Adrenal gland (tissue), 9 donors: ENCODE measurements at regions not wholly inside any gene's neighbourhood (a gene's known extent, or its start where the extent isn't known, plus 50 kb on each side); places are given as distances from the start of the nearest gene placed in this dataset.

ENCODE experiments used
- DNase-seq, 7 donors: peaks; one replicate each; pipeline ENCODE4 v3.0.0-alpha.2; 2019 to 2020
- H3K27ac ChIP-seq, 5 donors: fragments of 200-600 bp; sonication (generic) in 4 of 5; 1 replicate in 3 of 5; 2 replicates in 2 of 5; pipeline versions ENCODE4 v1.5.1 to v1.8.0; 2016 to 2020; ENCODE audit warnings: mild to moderate bottlenecking in 1 of 5
- H3K27me3 ChIP-seq: fragments of 200-600 bp; 2 replicates; pipeline ENCODE4 v1.8.0; 2021
- H3K36me3 ChIP-seq, 2 donors: fragments of 200-600 bp; replicated peaks in 1 of 2; 1 replicate in 1 of 2; 2 replicates in 1 of 2; pipeline versions ENCODE4 v1.5.1 to v1.8.0; 2018 to 2022
- H3K4me1 ChIP-seq, 2 donors: fragments of 200-600 bp; replicated peaks in 1 of 2; 1 replicate in 1 of 2; 2 replicates in 1 of 2; pipeline versions ENCODE4 v1.5.1 to v1.8.0; 2018 to 2021
- H3K4me3 ChIP-seq, 4 donors: fragments of 200-600 bp; sonication (generic) in 3 of 4; one replicate each; pipeline ENCODE4 v1.5.1; 2016 to 2018
- H3K9me3 ChIP-seq, 3 donors: fragments of 200-600 bp; sonication (generic) in 1 of 3; replicated peaks in 1 of 3; 1 replicate in 2 of 3; 2 replicates in 1 of 3; pipeline versions ENCODE4 v1.5.1 to v1.8.0; 2016 to 2021
- POLR2A ChIP-seq, 2 donors: fragments of 450-650 bp; IDR thresholded peaks; one replicate each; pipeline ENCODE4 v1.6.1; 2017; ENCODE audit warnings: antibody characterized with exemption in 2 of 2, mild to moderate bottlenecking in 2 of 2, moderate library complexity in 1 of 2
- WGBS, 4 donors: extraction: QIAGEN DNeasy Blood & Tissue Kit in 2 of 4; methylation state at CpG; one replicate each; pipeline versions ENCODE4 v1.1.5 to v1.1.7; 2013 to 2017; 5-methylcytosine and 5-hydroxymethylcytosine counted together
- intact Hi-C, 2 donors: fragments of 100-400 bp; cut with DNase I; formaldehyde crosslinking; loops; one replicate each; pipeline versions ENCODE4 v1.14.1 to v1.15.0; 2022 to 2023
- TF ChIP-seq, protein P1 (sequence below), 6 experiments: fragments of 450-650 bp in 4 of 6; fragments of 200-600 bp in 2 of 6; sonication (generic) in 1 of 6; IDR thresholded peaks; 1 replicate in 5 of 6; 2 replicates in 1 of 6; pipeline versions ENCODE4 v1.5.1 to v1.8.0; 2016 to 2021; ENCODE audit warnings: antibody characterized with exemption in 6 of 6, mild to moderate bottlenecking in 2 of 6, moderate library complexity in 1 of 6
- donor health status: healthy with polysubstance abuse.
- donor health status: Bipolar disorder and iron deficiency.
- donor health status: DM: yes; HTN: yes; CAD: no.
- donor health status: DM: no; HTN: no; CAD: no.
- donor health status: DM: no; HTN: no; CAD: no.

DNA sequence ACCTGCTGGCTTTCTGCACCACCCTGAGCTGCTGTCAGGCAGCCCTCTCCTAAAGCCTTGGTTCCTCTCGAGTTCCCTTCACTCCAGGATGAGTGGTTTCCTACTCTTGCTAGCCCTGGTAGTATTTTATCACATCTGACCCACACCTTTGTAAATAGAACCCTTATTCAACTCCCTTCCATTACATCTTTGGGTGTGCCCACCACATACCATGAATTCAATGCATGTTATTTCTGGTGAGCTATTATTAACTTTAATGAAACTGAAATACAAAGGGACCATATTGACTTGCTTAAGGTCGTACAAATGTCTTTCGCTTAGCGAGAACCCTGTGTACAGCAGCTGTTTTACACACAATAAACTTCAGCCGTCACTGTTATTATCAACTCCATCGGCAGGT is 521.3 kb downstream of the GRIN2A start:
- Histone ChIP-seq H3K27ac (no peak overlapping the region), H3K9me3 (no peaks in the 10 kb centered on the region), H3K4me1 (no peaks in the 10 kb centered on the region), H3K27me3 (no peaks in the 10 kb centered on the region), H3K4me3 (no peak overlapping the region), H3K36me3 (no peaks in the 10 kb centered on the region)
- no peak for DNase-seq
- WGBS, 4 donors: 52 to 61% (median 54%) methylated on average over 6 of the region's 6 CpGs
- no peak for TF ChIP-seq POLR2A (IDR thresholded peaks at IDR 0.05)
- TF ChIP-seq, protein P1, sequence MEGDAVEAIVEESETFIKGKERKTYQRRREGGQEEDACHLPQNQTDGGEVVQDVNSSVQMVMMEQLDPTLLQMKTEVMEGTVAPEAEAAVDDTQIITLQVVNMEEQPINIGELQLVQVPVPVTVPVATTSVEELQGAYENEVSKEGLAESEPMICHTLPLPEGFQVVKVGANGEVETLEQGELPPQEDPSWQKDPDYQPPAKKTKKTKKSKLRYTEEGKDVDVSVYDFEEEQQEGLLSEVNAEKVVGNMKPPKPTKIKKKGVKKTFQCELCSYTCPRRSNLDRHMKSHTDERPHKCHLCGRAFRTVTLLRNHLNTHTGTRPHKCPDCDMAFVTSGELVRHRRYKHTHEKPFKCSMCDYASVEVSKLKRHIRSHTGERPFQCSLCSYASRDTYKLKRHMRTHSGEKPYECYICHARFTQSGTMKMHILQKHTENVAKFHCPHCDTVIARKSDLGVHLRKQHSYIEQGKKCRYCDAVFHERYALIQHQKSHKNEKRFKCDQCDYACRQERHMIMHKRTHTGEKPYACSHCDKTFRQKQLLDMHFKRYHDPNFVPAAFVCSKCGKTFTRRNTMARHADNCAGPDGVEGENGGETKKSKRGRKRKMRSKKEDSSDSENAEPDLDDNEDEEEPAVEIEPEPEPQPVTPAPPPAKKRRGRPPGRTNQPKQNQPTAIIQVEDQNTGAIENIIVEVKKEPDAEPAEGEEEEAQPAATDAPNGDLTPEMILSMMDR (IDR thresholded peaks at IDR 0.05): no peak
- intact Hi-C loops: no loop called here

DNA sequence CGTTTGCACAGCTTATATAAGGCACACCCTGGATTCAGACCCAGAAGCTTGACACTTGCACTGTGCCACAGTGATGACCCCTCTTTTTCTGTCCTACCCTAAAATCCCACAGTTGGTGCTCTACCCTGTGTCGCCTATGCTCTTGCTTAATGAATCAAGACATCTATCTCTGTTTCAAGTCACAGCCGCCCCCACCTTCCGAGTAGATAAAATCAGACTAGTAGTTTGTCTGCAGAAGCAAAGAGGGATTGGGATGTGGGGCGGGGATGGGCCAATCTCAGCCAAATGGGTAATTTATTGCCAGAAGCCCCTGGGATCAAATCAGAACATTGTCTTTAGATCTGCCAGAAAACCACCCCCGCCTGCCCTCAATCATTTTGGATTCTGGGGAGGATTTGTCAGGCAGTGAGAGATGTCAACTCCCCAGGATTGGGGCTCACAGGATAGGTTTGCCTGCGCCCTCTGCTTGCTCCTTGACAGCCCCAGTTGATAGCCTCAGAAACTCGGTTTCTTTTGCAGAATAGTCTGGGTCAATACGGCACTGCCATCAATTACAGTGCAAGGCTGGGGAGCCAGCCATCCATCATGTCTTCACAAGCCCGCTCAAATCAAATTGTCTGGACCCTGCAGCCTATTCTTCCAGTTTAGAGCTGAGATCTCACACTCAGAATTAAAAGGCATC is 520.8 kb downstream of the GRIN2A start:
- Histone ChIP-seq H3K4me3 (no peak overlapping the region), H3K27ac (no peak overlapping the region), H3K9me3 (no peaks in the 10 kb centered on the region), H3K36me3 (no peaks in the 10 kb centered on the region), H3K4me1 (no peaks in the 10 kb centered on the region), H3K27me3 (no peaks in the 10 kb centered on the region)
- WGBS, 4 donors: 26 to 37% (median 31%) methylated on average over 9 to 10 of the region's 10 CpGs
- intact Hi-C loops: no loop called here
- DNase-seq: no peak
- TF ChIP-seq POLR2A (IDR thresholded peaks at IDR 0.05): no peak
- TF ChIP-seq, protein P1 (IDR thresholded peaks at IDR 0.05): no peak

DNA sequence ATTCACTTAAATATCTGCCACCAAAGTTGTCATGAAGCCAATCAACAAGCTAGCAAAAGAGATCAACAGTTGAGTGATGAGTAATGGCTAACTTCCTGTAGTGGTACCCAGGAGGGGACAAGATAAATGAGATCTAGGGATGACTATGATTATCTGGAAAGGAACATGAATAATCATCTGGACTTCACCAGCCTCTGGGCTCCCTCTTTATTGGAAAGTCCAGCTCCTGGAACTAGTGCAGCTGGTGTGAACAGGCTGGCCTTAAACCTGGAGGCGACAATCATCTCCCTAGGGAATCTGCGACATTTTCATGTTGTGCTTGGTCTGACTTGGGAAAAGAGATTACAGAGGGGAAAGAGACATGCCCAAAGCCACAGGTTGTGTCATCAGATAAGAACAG is 518.6 kb downstream of the GRIN2A start:
- H3K4me3 ChIP-seq: no peak overlapping the region
- H3K27ac ChIP-seq: no peak overlapping the region
- intact Hi-C loops: no loop called here
- DNase-seq: no peak
- H3K9me3 ChIP-seq: no peaks in the 10 kb centered on the region
- WGBS, 4 donors: 65 to 96% (median 89%) methylated on average over 2 of the region's 2 CpGs
- TF ChIP-seq, protein P1 (IDR thresholded peaks at IDR 0.05): no peak
- no peak for TF ChIP-seq POLR2A (IDR thresholded peaks at IDR 0.05)
- no peaks in the 10 kb centered on the region for H3K36me3 ChIP-seq
- no peaks in the 10 kb centered on the region for H3K27me3 ChIP-seq
- H3K4me1 ChIP-seq: no peaks in the 10 kb centered on the region

DNA sequence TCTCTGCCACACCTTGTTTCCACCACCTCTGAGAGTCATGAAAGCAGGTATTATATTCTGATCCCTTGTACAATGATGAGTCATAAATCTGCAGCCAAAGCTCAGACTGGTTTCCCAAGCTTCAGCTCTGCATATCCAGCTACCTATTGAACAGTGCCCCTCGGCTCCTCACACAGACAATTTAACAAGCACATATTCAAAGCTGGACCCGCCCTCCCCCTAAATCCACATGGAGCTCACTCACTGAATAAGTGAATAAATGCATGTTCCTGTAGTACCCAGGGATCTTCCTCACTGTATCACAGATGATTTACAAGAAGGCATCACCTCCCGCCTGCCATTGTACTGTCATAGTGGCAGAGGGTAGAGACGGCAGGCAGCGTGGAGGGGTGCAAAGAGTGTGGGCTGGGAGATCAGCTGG is 516.4 kb downstream of the GRIN2A start:
- TF ChIP-seq, protein P1 (IDR thresholded peaks at IDR 0.05): no peak
- TF ChIP-seq POLR2A (IDR thresholded peaks at IDR 0.05): no peak
- Histone ChIP-seq H3K4me1 (no peaks in the 10 kb centered on the region), H3K27me3 (no peaks in the 10 kb centered on the region), H3K4me3 (no peak overlapping the region), H3K36me3 (no peaks in the 10 kb centered on the region), H3K9me3 (no peaks in the 10 kb centered on the region), H3K27ac (no peak overlapping the region)
- 35 to 63% (median 55%) methylated on average over 5 of the region's 5 CpGs for WGBS, 4 donors
- intact Hi-C loops: no loop called here
- DNase-seq: no peak
